ENCODE measurements at regions not wholly inside any gene's neighbourhood (a gene's known extent, or its start where the extent isn't known, plus 50 kb on each side); places are given as distances from the start of the nearest gene placed in this dataset.
"Not testable (repeated sequence)": the region's sequence is repeated elsewhere in the genome, so short reads cannot be mapped to it uniquely, and the experiment has no call there.

DNA sequence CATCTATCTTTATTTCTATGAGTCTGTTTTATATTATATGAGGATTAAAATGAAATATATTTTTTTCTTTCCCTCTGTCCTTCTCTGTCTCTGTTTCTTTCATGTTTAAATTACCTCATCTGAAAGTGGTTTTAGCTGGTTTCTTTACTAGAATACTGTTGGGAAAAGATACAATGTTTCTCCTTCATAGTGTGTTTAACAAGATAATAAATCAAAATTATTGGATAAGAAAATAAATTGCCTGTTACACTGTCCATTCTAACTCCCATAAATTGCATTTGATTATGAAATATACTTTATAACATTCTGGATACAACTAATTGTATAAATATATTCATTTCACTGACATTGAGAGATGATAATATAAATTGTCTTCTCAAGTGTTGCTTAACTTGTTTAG lies 1168.0 kb downstream of the PLA2G4A start:
- no peak overlapping the region for H3K27ac ChIP-seq (ENCODE audit: low read depth in 2 of 2, low read length in 2 of 2)
- H3K4me3 ChIP-seq (ENCODE audit: low read length in 3 of 3), result no peak overlapping the region
- intact Hi-C loops (cut with DNase I), result no loop called here
- H3K27me3 ChIP-seq (ENCODE audit: control insufficient read depth, insufficient read depth, low read length), result no peaks in the 10 kb centered on the region
- FAIRE-seq (no peak), DNase-seq (no peak)
- no peaks in the 10 kb centered on the region for H3K36me3 ChIP-seq (ENCODE audit: control insufficient read depth in 2 of 3, insufficient read depth in 3 of 3, low read length in 3 of 3)
- TF ChIP-seq CTCF (IDR thresholded peaks at IDR 0.05; ENCODE audit: borderline replicate concordance, extremely low read depth, insufficient read depth), result no peak
- H3K9me3 ChIP-seq (ENCODE audit: control insufficient read depth in 2 of 3, insufficient read depth in 1 of 3, low read length in 3 of 3), result no peaks in the 10 kb centered on the region
- no peak overlapping the region for H3K9ac ChIP-seq (ENCODE audit: low read length in 3 of 3)
- no peaks in the 10 kb centered on the region for H3K4me1 ChIP-seq (ENCODE audit: control insufficient read depth in 2 of 3, insufficient read depth in 2 of 3, low read depth in 1 of 3, low read length in 3 of 3)

- no peak overlapping the region for H3K9ac ChIP-seq (ENCODE audit: low read length in 3 of 3)
- no peak for FAIRE-seq
- H3K27ac ChIP-seq (ENCODE audit: low read depth in 2 of 2, low read length in 2 of 2), result no peak overlapping the region
- DNase-seq, result no peak
- TF ChIP-seq CTCF (IDR thresholded peaks at IDR 0.05; ENCODE audit: borderline replicate concordance, extremely low read depth, insufficient read depth), result peak; percentile 18
- H3K36me3 ChIP-seq (ENCODE audit: control insufficient read depth in 2 of 3, insufficient read depth in 3 of 3, low read length in 3 of 3), result no peaks in the 10 kb centered on the region
- H3K9me3 ChIP-seq (ENCODE audit: control insufficient read depth in 2 of 3, insufficient read depth in 1 of 3, low read length in 3 of 3), result no peaks in the 10 kb centered on the region
- intact Hi-C loops (cut with DNase I), result no loop called here
- H3K4me1 ChIP-seq (ENCODE audit: control insufficient read depth in 2 of 3, insufficient read depth in 2 of 3, low read depth in 1 of 3, low read length in 3 of 3), result no peaks in the 10 kb centered on the region
- no peak overlapping the region for H3K4me3 ChIP-seq (ENCODE audit: low read length in 3 of 3)
- no peaks in the 10 kb centered on the region for H3K27me3 ChIP-seq (ENCODE audit: control insufficient read depth, insufficient read depth, low read length)
Observed at GRCh38 chr1:187999973-188000372, 1171.2 kb downstream of the PLA2G4A start.

- H3K27me3 ChIP-seq (ENCODE audit: control insufficient read depth, insufficient read depth, low read length); H3K4me3 ChIP-seq (ENCODE audit: low read length in 3 of 3); FAIRE-seq; H3K36me3 ChIP-seq (ENCODE audit: control insufficient read depth in 2 of 3, insufficient read depth in 3 of 3, low read length in 3 of 3); H3K4me1 ChIP-seq (ENCODE audit: control insufficient read depth in 2 of 3, insufficient read depth in 2 of 3, low read depth in 1 of 3, low read length in 3 of 3); intact Hi-C loops (cut with DNase I); H3K9me3 ChIP-seq (ENCODE audit: control insufficient read depth in 2 of 3, insufficient read depth in 1 of 3, low read length in 3 of 3); H3K9ac ChIP-seq (ENCODE audit: low read length in 3 of 3); H3K27ac ChIP-seq (ENCODE audit: low read depth in 2 of 2, low read length in 2 of 2); DNase-seq: not testable (repeated sequence)
Observed at GRCh38 chr1:188003687-188004086, 1174.9 kb downstream of the PLA2G4A start.

GRCh38 chr1:188004849-188005248 lies 1176.1 kb downstream of the PLA2G4A start:
- Histone ChIP-seq H3K36me3 (ENCODE audit: control insufficient read depth in 2 of 3, insufficient read depth in 3 of 3, low read length in 3 of 3) (no peaks in the 10 kb centered on the region), H3K27ac (ENCODE audit: low read depth in 2 of 2, low read length in 2 of 2) (no peak overlapping the region), H3K4me3 (ENCODE audit: low read length in 3 of 3) (no peak overlapping the region), H3K27me3 (ENCODE audit: control insufficient read depth, insufficient read depth, low read length) (no peaks in the 10 kb centered on the region), H3K9me3 (ENCODE audit: control insufficient read depth in 2 of 3, insufficient read depth in 1 of 3, low read length in 3 of 3) (no peaks in the 10 kb centered on the region), H3K9ac (ENCODE audit: low read length in 3 of 3) (no peak overlapping the region), H3K4me1 (ENCODE audit: control insufficient read depth in 2 of 3, insufficient read depth in 2 of 3, low read depth in 1 of 3, low read length in 3 of 3) (no peaks in the 10 kb centered on the region)
- FAIRE-seq (no peak), DNase-seq (no peak)
- intact Hi-C loops (cut with DNase I), result no loop called here
- no peak for TF ChIP-seq CTCF (IDR thresholded peaks at IDR 0.05; ENCODE audit: borderline replicate concordance, extremely low read depth, insufficient read depth)
